Heart left ventricle (tissue), 16 donors: ENCODE measurements at regions not wholly inside any gene's neighbourhood (a gene's known extent, or its start where the extent isn't known, plus 50 kb on each side); places are given as distances from the start of the nearest gene placed in this dataset.

ENCODE experiments used
- ATAC-seq, 4 donors: fragments of 200-7000 bp; cut with Tn5 transposase; one replicate each; pipeline ENCODE4 v1.9.1; 2020 to 2022; ENCODE audit warnings: moderate library complexity in 4 of 4, mild to moderate bottlenecking in 3 of 4, moderate number of reproducible peaks in 1 of 4
- DNase-seq, 5 donors: peaks; one replicate each; pipeline ENCODE4 v3.0.0-alpha.2; 2020
- H3K27ac ChIP-seq, 12 donors: fragments of 200-600 bp; sonication (generic) in 4 of 12; one replicate each; pipeline versions ENCODE4 v1.5.0 to v1.8.0; 2016 to 2022; ENCODE audit warnings: mild to moderate bottlenecking in 2 of 12
- H3K27me3 ChIP-seq, 9 donors: fragments of 200-600 bp; sonication (generic) in 2 of 9; one replicate each; pipeline versions ENCODE4 v1.5.1 to v1.8.0; 2016 to 2022; ENCODE audit warnings: mild to moderate bottlenecking in 3 of 9
- H3K36me3 ChIP-seq, 9 donors: fragments of 200-600 bp; sonication (generic) in 2 of 9; one replicate each; pipeline versions ENCODE4 v1.5.0 to v1.8.0; 2018 to 2022; ENCODE audit warnings: mild to moderate bottlenecking in 2 of 9
- H3K4me1 ChIP-seq, 12 donors: fragments of 200-600 bp; sonication (generic) in 4 of 12; one replicate each; pipeline versions ENCODE4 v1.5.0 to v1.8.0; 2016 to 2022; ENCODE audit warnings: mild to moderate bottlenecking in 3 of 12
- H3K4me3 ChIP-seq, 12 donors: fragments of 200-600 bp; sonication (generic) in 4 of 12; one replicate each; pipeline versions ENCODE4 v1.5.0 to v1.8.0; 2017 to 2022; ENCODE audit warnings: mild to moderate bottlenecking in 9 of 12, moderate library complexity in 4 of 12
- H3K9me3 ChIP-seq, 12 donors: fragments of 200-600 bp; sonication (generic) in 4 of 12; one replicate each; pipeline versions ENCODE4 v1.5.0 to v1.8.0; 2016 to 2022; ENCODE audit warnings: mild to moderate bottlenecking in 1 of 12
- CTCF ChIP-seq, 12 donors: fragments of 200-600 bp; sonication (generic) in 4 of 12; IDR thresholded peaks; one replicate each; pipeline versions ENCODE4 v1.5.0 to v1.8.0; 2018 to 2022; ENCODE audit warnings: antibody characterized with exemption in 12 of 12, mild to moderate bottlenecking in 5 of 12
- POLR2A ChIP-seq, 2 donors: fragments of 450-650 bp; IDR thresholded peaks; one replicate each; pipeline ENCODE4 v1.6.1; 2017; ENCODE audit warnings: antibody characterized with exemption in 2 of 2, mild to moderate bottlenecking in 2 of 2, moderate library complexity in 2 of 2
- WGBS, 4 donors: extraction: QIAGEN DNeasy Blood & Tissue Kit in 2 of 4; methylation state at CpG; one replicate each; pipeline versions ENCODE4 v1.1.5 to v1.1.7; 2013 to 2018; 5-methylcytosine and 5-hydroxymethylcytosine counted together
- intact Hi-C, 10 donors: fragments of 100-400 bp; cut with DNase I; formaldehyde crosslinking; loops; one replicate each; pipeline versions ENCODE4 v1.11.1 to v1.14.2; 2022
- donor health status: ischemic (EF 13 %, LVEDD 7.1; RV severe dilation, severe dysfunction).
- donor health status: healthy with polysubstance abuse.
- donor health status: DM: no; HTN: yes; CAD: no.
- donor health status: DM: no; HTN: no; CAD: no.
- donor health status: ischemic (EF 25% LVEDD 6.9; RV normal size, moderate dysfunction).
- donor health status: ischemic (EF 25% LVEDD 5.7; RV mildly dilated, moderate dysfunction).
- donor health status: healthy.
- donor health status: DM: yes; HTN: yes; CAD: no.
- donor health status: ischemic (EF 35%, LVEDD 5.7; RV mildly dilated, moderate dysfunction).
- donor health status: nonischemic (EF 11% LVEDD 7.7; RV severe dilation, severe dysfunction).
- donor health status: DM: yes; HTN: yes; CAD: no.
- donor health status: PGD.
- donor health status: ischemic (EF 29% LVEDD 5.4; RV normal size, mild dysfunction).
- donor health status: nonischemic (EF 23%, LVEDD 6.1; RV moderate dilation, normal function).

- peaks cover 0 to 8% (median 0%) of the 10 kb centered on the region in 12 donors for H3K4me1 ChIP-seq
- H3K27ac ChIP-seq, result peak overlapping the region in 1 of 12 donors; percentile 52
- intact Hi-C loops, result no loop called here
- H3K4me3 ChIP-seq, result no peak overlapping the region
- no peaks in the 10 kb centered on the region for H3K36me3 ChIP-seq
- no peak for TF ChIP-seq CTCF (IDR thresholded peaks at IDR 0.05)
- no peak for DNase-seq
- H3K9me3 ChIP-seq, result no peaks in the 10 kb centered on the region
- ATAC-seq, result no peak
- WGBS, 4 donors, result 88 to 92% (median 91%) methylated on average over 6 of the region's 6 CpGs
- peaks cover 0 to 6% (median 0%) of the 10 kb centered on the region in 9 donors for H3K27me3 ChIP-seq
These were observed 64.4 kb upstream of the HRH1 start for GRCh38 chr3:11089931-11090330.

- TF ChIP-seq CTCF (IDR thresholded peaks at IDR 0.05) (no peak), POLR2A (IDR thresholded peaks at IDR 0.05) (no peak)
- H3K4me3 ChIP-seq, result no peak overlapping the region
- H3K27me3 ChIP-seq, result peaks cover 0 to 6% (median 0%) of the 10 kb centered on the region in 9 donors
- WGBS, 4 donors, result 30 to 50% (median 48%) methylated on average over 1 of the region's 1 CpG
- no peaks in the 10 kb centered on the region for H3K36me3 ChIP-seq
- H3K9me3 ChIP-seq, result no peaks in the 10 kb centered on the region
- ATAC-seq, result no peak
- peak overlapping the region in 1 of 12 donors; percentile 52 for H3K27ac ChIP-seq
- peaks cover 0 to 8% (median 0%) of the 10 kb centered on the region in 12 donors for H3K4me1 ChIP-seq
- intact Hi-C loops, result no loop called here
- DNase-seq, result no peak
These were observed 63.7 kb upstream of the HRH1 start for GRCh38 chr3:11090551-11090950.

GRCh38 chr3:11091088-11091590 lies 63.2 kb upstream of the HRH1 start:
- intact Hi-C loops, result no loop called here
- peak overlapping the region in 1 of 12 donors; percentile 52 for H3K27ac ChIP-seq
- no peaks in the 10 kb centered on the region for H3K9me3 ChIP-seq
- H3K27me3 ChIP-seq, result peaks cover 0 to 6% (median 0%) of the 10 kb centered on the region in 9 donors
- ATAC-seq (peak in 1 of 4 donors; percentile 40), DNase-seq (no peak)
- 37 to 50% (median 39%) methylated on average over 9 to 12 of the region's 12 CpGs for WGBS, 4 donors
- H3K4me1 ChIP-seq, result peaks cover 0 to 11% (median under 1%) of the 10 kb centered on the region in 12 donors
- H3K4me3 ChIP-seq, result no peak overlapping the region
- H3K36me3 ChIP-seq, result no peaks in the 10 kb centered on the region
- TF ChIP-seq POLR2A (IDR thresholded peaks at IDR 0.05), result no peak
- TF ChIP-seq CTCF (IDR thresholded peaks at IDR 0.05), result no peak

- Histone ChIP-seq H3K27me3 (peaks cover 0 to 6% (median 0%) of the 10 kb centered on the region in 9 donors), H3K36me3 (no peaks in the 10 kb centered on the region), H3K4me1 (peaks cover 0 to 17% (median 6%) of the 10 kb centered on the region in 12 donors), H3K4me3 (no peak overlapping the region), H3K9me3 (no peaks in the 10 kb centered on the region), H3K27ac (peak overlapping the region in 1 of 12 donors; percentile 52)
- 84 to 92% (median 91%) methylated on average over 10 to 13 of the region's 13 CpGs; no CpG with 5 or more reads in 1 of the 4 donors for WGBS, 4 donors
- TF ChIP-seq CTCF (IDR thresholded peaks at IDR 0.05), result no peak
- TF ChIP-seq POLR2A (IDR thresholded peaks at IDR 0.05), result no peak
- no peak for ATAC-seq
- DNase-seq, result no peak
- intact Hi-C loops, result no loop called here
These were observed 62.5 kb upstream of the HRH1 start for GRCh38 chr3:11091791-11092190.
